ENCODE measurements at regions not wholly inside any gene's neighbourhood (a gene's known extent, or its start where the extent isn't known, plus 50 kb on each side); places are given as distances from the start of the nearest gene placed in this dataset.

DNA sequence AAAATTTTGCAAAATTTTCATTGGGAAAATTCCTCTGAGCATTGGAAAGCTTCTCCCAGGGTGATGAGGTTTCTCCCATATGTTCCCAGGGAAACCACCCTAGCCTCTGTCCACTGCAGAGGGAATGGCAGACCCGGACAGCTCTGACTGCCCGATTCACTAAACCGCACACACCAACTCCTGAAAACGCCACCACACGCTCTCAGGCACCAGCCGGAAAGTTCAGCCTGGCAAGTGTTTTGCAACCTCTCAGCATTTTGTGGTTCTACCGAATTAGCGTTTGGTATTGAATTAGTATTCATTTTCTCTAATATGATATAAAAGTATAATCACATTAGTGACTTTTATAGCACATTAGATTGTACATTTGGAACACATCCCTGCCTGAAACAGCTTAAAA, 213.4 kb downstream of the PHETA1 start:
- no peaks in the 10 kb centered on the region for H3K9me2 ChIP-seq (ENCODE audit: insufficient read depth, low read length)
- no peak overlapping the region for H3K9ac ChIP-seq (ENCODE audit: low read length)
- H2AFZ ChIP-seq (ENCODE audit: low read depth, low read length), result no peak overlapping the region
- no peaks in the 10 kb centered on the region for H3F3A ChIP-seq (ENCODE audit: insufficient read depth, low read length, poor library complexity, severe bottlenecking)
- no peaks in the 10 kb centered on the region for H3K27me3 ChIP-seq (ENCODE audit: insufficient read depth, low read depth, low read length)
- TF ChIP-seq RAD21 (conservative IDR thresholded peaks at IDR 0.05) (no peak), SMC3 (conservative IDR thresholded peaks at IDR 0.05; ENCODE audit: poor library complexity) (no peak), EP300 (conservative IDR thresholded peaks at IDR 0.05; ENCODE audit: poor library complexity, severe bottlenecking) (no peak), MXI1 (conservative IDR thresholded peaks at IDR 0.05; ENCODE audit: poor library complexity, severe bottlenecking) (no peak), EZH2 (IDR thresholded peaks at IDR 0.05; ENCODE audit: borderline replicate concordance, insufficient read depth, low read length, poor library complexity, severe bottlenecking) (no peak)
- TF ChIP-seq, protein P1, sequence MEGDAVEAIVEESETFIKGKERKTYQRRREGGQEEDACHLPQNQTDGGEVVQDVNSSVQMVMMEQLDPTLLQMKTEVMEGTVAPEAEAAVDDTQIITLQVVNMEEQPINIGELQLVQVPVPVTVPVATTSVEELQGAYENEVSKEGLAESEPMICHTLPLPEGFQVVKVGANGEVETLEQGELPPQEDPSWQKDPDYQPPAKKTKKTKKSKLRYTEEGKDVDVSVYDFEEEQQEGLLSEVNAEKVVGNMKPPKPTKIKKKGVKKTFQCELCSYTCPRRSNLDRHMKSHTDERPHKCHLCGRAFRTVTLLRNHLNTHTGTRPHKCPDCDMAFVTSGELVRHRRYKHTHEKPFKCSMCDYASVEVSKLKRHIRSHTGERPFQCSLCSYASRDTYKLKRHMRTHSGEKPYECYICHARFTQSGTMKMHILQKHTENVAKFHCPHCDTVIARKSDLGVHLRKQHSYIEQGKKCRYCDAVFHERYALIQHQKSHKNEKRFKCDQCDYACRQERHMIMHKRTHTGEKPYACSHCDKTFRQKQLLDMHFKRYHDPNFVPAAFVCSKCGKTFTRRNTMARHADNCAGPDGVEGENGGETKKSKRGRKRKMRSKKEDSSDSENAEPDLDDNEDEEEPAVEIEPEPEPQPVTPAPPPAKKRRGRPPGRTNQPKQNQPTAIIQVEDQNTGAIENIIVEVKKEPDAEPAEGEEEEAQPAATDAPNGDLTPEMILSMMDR (IDR thresholded peaks at IDR 0.05; ENCODE audit: poor library complexity, severe bottlenecking), result no peak
- no peaks in the 10 kb centered on the region for H3K9me3 ChIP-seq (ENCODE audit: low read length)
- no peaks in the 10 kb centered on the region for H3K36me3 ChIP-seq (ENCODE audit: insufficient read depth, low read length)
- no peak overlapping the region for H3K27ac ChIP-seq (ENCODE audit: low read length)
- no peak overlapping the region for H3K4me2 ChIP-seq (ENCODE audit: low read length)
- H4K20me1 ChIP-seq (ENCODE audit: insufficient read depth), result no peaks in the 10 kb centered on the region
- H3K4me3 ChIP-seq (ENCODE audit: low read length), result no peak overlapping the region
- no peaks in the 10 kb centered on the region for H3K79me2 ChIP-seq (replicated peaks; ENCODE audit: insufficient read depth, low read length)

DNA sequence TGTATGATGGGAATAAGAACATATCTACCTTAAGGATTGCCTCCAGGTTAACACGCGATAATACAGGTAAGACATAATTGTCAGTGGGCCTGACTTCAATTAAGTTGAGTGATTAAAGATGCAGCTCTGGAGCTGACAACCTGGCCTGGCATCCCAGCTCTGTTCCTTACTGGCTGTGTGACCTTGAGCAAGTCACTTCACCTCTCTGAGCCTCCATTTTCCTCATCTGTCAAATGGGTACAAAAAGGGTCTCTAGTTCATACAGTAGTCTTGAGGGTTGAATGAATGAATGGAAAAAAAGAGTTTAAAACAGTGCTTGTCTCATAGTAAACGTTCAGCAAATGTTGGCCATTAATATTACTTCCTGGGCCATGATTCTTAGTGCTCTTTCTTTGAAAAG, 213.9 kb downstream of the PHETA1 start:
- H3K27ac ChIP-seq (ENCODE audit: low read length), result no peak overlapping the region
- TF ChIP-seq, protein P1 (IDR thresholded peaks at IDR 0.05; ENCODE audit: poor library complexity, severe bottlenecking), result no peak
- TF ChIP-seq MXI1 (conservative IDR thresholded peaks at IDR 0.05; ENCODE audit: poor library complexity, severe bottlenecking) (no peak), EZH2 (IDR thresholded peaks at IDR 0.05; ENCODE audit: borderline replicate concordance, insufficient read depth, low read length, poor library complexity, severe bottlenecking) (no peak), EP300 (conservative IDR thresholded peaks at IDR 0.05; ENCODE audit: poor library complexity, severe bottlenecking) (no peak), POLR2AphosphoS5 (IDR thresholded peaks at IDR 0.05) (no peak), SMC3 (conservative IDR thresholded peaks at IDR 0.05; ENCODE audit: poor library complexity) (no peak), RAD21 (conservative IDR thresholded peaks at IDR 0.05) (no peak), TAF1 (IDR thresholded peaks at IDR 0.05; ENCODE audit: low read depth) (no peak)
- TF ChIP-seq, protein P2, sequence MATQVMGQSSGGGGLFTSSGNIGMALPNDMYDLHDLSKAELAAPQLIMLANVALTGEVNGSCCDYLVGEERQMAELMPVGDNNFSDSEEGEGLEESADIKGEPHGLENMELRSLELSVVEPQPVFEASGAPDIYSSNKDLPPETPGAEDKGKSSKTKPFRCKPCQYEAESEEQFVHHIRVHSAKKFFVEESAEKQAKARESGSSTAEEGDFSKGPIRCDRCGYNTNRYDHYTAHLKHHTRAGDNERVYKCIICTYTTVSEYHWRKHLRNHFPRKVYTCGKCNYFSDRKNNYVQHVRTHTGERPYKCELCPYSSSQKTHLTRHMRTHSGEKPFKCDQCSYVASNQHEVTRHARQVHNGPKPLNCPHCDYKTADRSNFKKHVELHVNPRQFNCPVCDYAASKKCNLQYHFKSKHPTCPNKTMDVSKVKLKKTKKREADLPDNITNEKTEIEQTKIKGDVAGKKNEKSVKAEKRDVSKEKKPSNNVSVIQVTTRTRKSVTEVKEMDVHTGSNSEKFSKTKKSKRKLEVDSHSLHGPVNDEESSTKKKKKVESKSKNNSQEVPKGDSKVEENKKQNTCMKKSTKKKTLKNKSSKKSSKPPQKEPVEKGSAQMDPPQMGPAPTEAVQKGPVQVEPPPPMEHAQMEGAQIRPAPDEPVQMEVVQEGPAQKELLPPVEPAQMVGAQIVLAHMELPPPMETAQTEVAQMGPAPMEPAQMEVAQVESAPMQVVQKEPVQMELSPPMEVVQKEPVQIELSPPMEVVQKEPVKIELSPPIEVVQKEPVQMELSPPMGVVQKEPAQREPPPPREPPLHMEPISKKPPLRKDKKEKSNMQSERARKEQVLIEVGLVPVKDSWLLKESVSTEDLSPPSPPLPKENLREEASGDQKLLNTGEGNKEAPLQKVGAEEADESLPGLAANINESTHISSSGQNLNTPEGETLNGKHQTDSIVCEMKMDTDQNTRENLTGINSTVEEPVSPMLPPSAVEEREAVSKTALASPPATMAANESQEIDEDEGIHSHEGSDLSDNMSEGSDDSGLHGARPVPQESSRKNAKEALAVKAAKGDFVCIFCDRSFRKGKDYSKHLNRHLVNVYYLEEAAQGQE (IDR thresholded peaks at IDR 0.05; ENCODE audit: borderline replicate concordance), result no peak
- H3K4me2 ChIP-seq (ENCODE audit: low read length), result no peak overlapping the region
- H3K9ac ChIP-seq (ENCODE audit: low read length), result no peak overlapping the region
- H3F3A ChIP-seq (ENCODE audit: insufficient read depth, low read length, poor library complexity, severe bottlenecking), result no peaks in the 10 kb centered on the region
- no peak overlapping the region for H2AFZ ChIP-seq (ENCODE audit: low read depth, low read length)
- H3K36me3 ChIP-seq (ENCODE audit: insufficient read depth, low read length), result no peaks in the 10 kb centered on the region
- H3K27me3 ChIP-seq (ENCODE audit: insufficient read depth, low read depth, low read length), result no peaks in the 10 kb centered on the region
- no peaks in the 10 kb centered on the region for H3K9me3 ChIP-seq (ENCODE audit: low read length)
- no peaks in the 10 kb centered on the region for H3K9me2 ChIP-seq (ENCODE audit: insufficient read depth, low read length)
- no peaks in the 10 kb centered on the region for H3K79me2 ChIP-seq (replicated peaks; ENCODE audit: insufficient read depth, low read length)
- H4K20me1 ChIP-seq (ENCODE audit: insufficient read depth), result no peaks in the 10 kb centered on the region
- no peak overlapping the region for H3K4me3 ChIP-seq (ENCODE audit: low read length)
